ENCODE measurements at regions not wholly inside any gene's neighbourhood (a gene's known extent, or its start where the extent isn't known, plus 50 kb on each side); places are given as distances from the start of the nearest gene placed in this dataset.

GRCh38 chr14:103204852-103205540 lies 81.7 kb downstream of the TNFAIP2 start:
- TF ChIP-seq POLR2A (IDR thresholded peaks at IDR 0.05; ENCODE audit: low read depth, low read length), result no peak
- TF ChIP-seq POU2F2 (IDR thresholded peaks at IDR 0.05; ENCODE audit: low read depth, low read length), result no peak
